ENCODE measurements at regions not wholly inside any gene's neighbourhood (a gene's known extent, or its start where the extent isn't known, plus 50 kb on each side); places are given as distances from the start of the nearest gene placed in this dataset.
A peak's percentile ranks its signal among the peaks of the same experiment; 100 is the strongest.

DNA sequence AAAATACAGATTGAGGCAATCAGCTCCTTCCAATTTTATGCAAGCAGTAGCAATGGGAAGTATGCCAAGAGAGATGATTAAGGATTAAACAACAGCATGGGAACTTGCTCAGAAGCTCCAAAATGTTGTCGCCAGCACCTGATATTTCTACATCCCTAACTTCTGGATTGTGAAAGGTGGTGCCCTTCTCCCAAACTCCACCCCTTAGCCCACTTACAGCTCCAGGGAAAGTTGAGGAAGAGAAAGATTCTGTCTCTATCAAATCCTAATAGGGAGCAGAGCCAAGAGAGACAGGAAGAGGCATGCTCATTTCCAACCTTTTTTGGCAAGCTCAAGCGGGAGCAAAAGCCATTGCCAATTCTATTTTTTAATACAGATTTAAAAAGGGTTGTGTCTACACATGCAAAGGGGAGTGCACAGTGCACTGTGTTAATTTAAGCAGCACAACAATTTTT, 92.4 kb upstream of the NR3C1 start:
- no peak overlapping the region for H3K4me3 ChIP-seq
- no peak for TF ChIP-seq ZNF134 (CRISPR knock-in tag; conservative IDR thresholded peaks at IDR 0.05)
- TF ChIP-seq, protein P1, sequence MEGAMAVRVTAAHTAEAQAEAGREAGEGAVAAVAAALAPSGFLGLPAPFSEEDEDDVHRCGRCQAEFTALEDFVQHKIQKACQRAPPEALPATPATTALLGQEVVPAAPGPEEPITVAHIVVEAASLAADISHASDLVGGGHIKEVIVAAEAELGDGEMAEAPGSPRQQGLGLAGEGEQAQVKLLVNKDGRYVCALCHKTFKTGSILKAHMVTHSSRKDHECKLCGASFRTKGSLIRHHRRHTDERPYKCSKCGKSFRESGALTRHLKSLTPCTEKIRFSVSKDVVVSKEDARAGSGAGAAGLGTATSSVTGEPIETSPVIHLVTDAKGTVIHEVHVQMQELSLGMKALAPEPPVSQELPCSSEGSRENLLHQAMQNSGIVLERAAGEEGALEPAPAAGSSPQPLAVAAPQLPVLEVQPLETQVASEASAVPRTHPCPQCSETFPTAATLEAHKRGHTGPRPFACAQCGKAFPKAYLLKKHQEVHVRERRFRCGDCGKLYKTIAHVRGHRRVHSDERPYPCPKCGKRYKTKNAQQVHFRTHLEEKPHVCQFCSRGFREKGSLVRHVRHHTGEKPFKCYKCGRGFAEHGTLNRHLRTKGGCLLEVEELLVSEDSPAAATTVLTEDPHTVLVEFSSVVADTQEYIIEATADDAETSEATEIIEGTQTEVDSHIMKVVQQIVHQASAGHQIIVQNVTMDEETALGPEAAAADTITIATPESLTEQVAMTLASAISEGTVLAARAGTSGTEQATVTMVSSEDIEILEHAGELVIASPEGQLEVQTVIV (CRISPR knock-in tag; IDR thresholded peaks at IDR 0.05; ENCODE audit: borderline replicate concordance): no peak
- no peak for TF ChIP-seq SIN3A (IDR thresholded peaks at IDR 0.05; ENCODE audit: borderline replicate concordance in 2 of 2, control insufficient read depth in 1 of 2, low read depth in 2 of 2, low read length in 2 of 2)
- TF ChIP-seq YY1 (IDR thresholded peaks at IDR 0.05; ENCODE audit: borderline replicate concordance in 1 of 3, control insufficient read depth in 1 of 3, extremely low read depth in 1 of 3, insufficient read depth in 3 of 3, insufficient read length in 1 of 3, insufficient replicate concordance in 2 of 3, low read depth in 1 of 3, low read length in 2 of 3): no peak
- no peak for TF ChIP-seq SMAD2 (IDR thresholded peaks at IDR 0.05; ENCODE audit: low read depth, low read length)
- peak; percentile 53 for TF ChIP-seq NFIC (IDR thresholded peaks at IDR 0.05)
- no peak for TF ChIP-seq STAG1 (CRISPR knock-in tag; IDR thresholded peaks at IDR 0.05; ENCODE audit: borderline replicate concordance)
- no peak for TF ChIP-seq SNIP1 (IDR thresholded peaks at IDR 0.05; ENCODE audit: low read depth)
- TF ChIP-seq MAFG (tag; conservative IDR thresholded peaks at IDR 0.05): peak; percentile 57
- 0 out of 2 replicates have a peak, but pooled peaks have one; percentile 51 for TF ChIP-seq NFE2 (IDR thresholded peaks at IDR 0.05; ENCODE audit: low read depth)
- TF ChIP-seq ZNF778 (CRISPR knock-in tag; IDR thresholded peaks at IDR 0.05): no peak
- TF ChIP-seq MAFK (IDR thresholded peaks at IDR 0.05; ENCODE audit: low read length): peak; percentile 22; the same call in 1 of the 2 replicates
- no peak for TF ChIP-seq ZNF12 (CRISPR knock-in tag; IDR thresholded peaks at IDR 0.05)

More for the DNA sequence above, 92.4 kb upstream of the NR3C1 start:
- no peaks in the 10 kb centered on the region for H3K9me3 ChIP-seq (replicated peaks; ENCODE audit: control insufficient read depth, insufficient read depth, low read depth, low read length)
- 0% methylated on average over 2 of the region's 2 CpGs for WGBS (ENCODE audit: insufficient coverage, low coverage, missing lambda C conversion rate)
- ATAC-seq: no peak
- no peak overlapping the region for H3K4me2 ChIP-seq (ENCODE audit: insufficient read depth, low read length)
- no peaks in the 10 kb centered on the region for H3K4me1 ChIP-seq (replicated peaks in 1 of 2; ENCODE audit: control insufficient read depth in 2 of 2, insufficient read depth in 2 of 2, low read length in 2 of 2)
- intact Hi-C loops (cut with micrococcal nuclease) (no loop called here), in situ Hi-C loops (cut with MboI) (no loop called here)
- no peak for DNase-seq (ENCODE audit: extremely low read depth in 1 of 4, low spot score in 3 of 4)
- ChIA-PET CTCF (ENCODE audit: low intra/inter-chr PET ratio) (no interaction called here), POLR2A (no interaction called here)
- no peaks in the 10 kb centered on the region for H3K27me3 ChIP-seq (ENCODE audit: control insufficient read depth in 2 of 2, insufficient read depth in 2 of 2, low read length in 2 of 2)
- H3K9me1 ChIP-seq (ENCODE audit: control insufficient read depth, insufficient read depth, low read length): no peaks in the 10 kb centered on the region
- H4K20me1 ChIP-seq (replicated peaks; ENCODE audit: control insufficient read depth, insufficient read depth, low read length): no peaks in the 10 kb centered on the region
- H3K79me2 ChIP-seq (ENCODE audit: control insufficient read depth, insufficient read depth, low read length): no peaks in the 10 kb centered on the region
- no peak overlapping the region for H3K27ac ChIP-seq (ENCODE audit: extremely low read depth, low read depth, low read length)
- H2AFZ ChIP-seq (ENCODE audit: low read depth, low read length): no peak overlapping the region
- FAIRE-seq: no peak
- H3K36me3 ChIP-seq (ENCODE audit: control insufficient read depth, insufficient read depth, low read length): no peaks in the 10 kb centered on the region
- no TSS peak for BruUV-seq (replicated peaks)
- H3K9ac ChIP-seq (ENCODE audit: insufficient read depth in 1 of 2, low read depth in 2 of 2, low read length in 2 of 2): no peak overlapping the region

Measured in K562 (cell line).